ENCODE measurements at regions not wholly inside any gene's neighbourhood (a gene's known extent, or its start where the extent isn't known, plus 50 kb on each side); places are given as distances from the start of the nearest gene placed in this dataset.
"Not testable (repeated sequence)": the region's sequence is repeated elsewhere in the genome, so short reads cannot be mapped to it uniquely, and the experiment has no call there.

DNA sequence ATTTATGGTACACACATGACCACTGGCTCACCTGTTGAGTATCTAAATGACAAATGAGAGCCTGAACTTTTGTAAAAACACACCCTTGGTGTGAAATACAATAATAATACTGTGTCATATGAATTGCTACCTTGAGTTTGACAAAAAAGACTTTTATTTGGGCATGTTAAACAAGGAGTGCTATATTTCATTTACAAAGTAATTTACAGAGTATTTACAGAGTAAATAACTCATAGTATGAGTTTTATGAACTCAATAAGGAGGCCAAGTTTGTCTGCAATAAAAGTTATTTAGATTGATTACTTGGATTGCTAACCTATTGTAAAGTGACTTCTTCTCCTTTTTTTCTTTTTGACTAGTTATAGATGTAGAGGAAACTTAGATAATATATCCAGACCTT is 146.0 kb upstream of the NUDT12 start:
- Histone ChIP-seq H3K9ac (ENCODE audit: low read depth, low read length) (no peak overlapping the region), H3K4me1 (ENCODE audit: insufficient read depth, low read length) (no peaks in the 10 kb centered on the region), H3K36me3 (ENCODE audit: insufficient read depth, low read depth, low read length) (no peaks in the 10 kb centered on the region), H3K27ac (ENCODE audit: low read length) (no peak overlapping the region), H3K9me3 (ENCODE audit: insufficient read depth, low read depth, low read length) (no peaks in the 10 kb centered on the region), H3K27me3 (ENCODE audit: insufficient read depth, low read length) (no peaks in the 10 kb centered on the region), H3K4me3 (ENCODE audit: low read length) (no peak overlapping the region)

DNA sequence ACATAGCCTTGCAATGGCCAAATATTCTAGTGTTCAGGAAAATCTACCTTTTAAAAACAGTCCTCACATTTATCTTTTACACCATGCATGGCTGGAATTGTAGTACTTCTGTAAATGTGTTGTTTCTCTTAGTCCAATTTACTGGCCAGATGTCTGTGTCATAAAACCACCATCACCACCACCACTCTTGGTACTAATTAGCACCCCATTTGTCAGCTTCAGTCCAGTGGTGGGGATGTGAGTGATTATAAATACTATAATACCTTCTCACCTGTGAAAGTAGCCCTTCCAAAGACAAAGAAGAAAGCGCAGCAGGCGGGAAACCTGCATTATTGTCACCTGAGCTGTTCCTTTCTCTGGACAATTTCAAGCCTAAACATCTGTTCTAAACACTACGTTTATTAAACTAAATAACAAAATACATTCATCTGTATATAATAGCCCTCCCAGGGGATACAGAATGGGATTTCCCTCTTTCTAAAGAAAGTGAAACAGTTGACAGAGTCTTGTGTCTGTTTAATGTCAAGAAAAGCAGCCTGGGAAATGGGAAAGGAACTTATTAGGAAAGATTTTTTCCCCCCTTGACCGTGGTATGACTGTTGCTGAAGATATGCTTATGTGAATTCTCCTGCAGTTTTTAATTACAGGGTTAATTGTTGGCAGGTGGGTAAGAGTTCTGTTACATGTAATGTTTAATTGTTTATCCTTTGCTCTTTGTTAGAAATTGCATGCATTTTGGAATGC is 144.5 kb upstream of the NUDT12 start:
- H3K36me3 ChIP-seq (ENCODE audit: insufficient read depth, low read depth, low read length) = no peaks in the 10 kb centered on the region
- H3K27ac ChIP-seq (ENCODE audit: low read length) = no peak overlapping the region
- H3K4me3 ChIP-seq (ENCODE audit: low read length) = no peak overlapping the region
- no peak overlapping the region for H3K9ac ChIP-seq (ENCODE audit: low read depth, low read length)
- H3K4me1 ChIP-seq (ENCODE audit: insufficient read depth, low read length) = no peaks in the 10 kb centered on the region
- H3K9me3 ChIP-seq (ENCODE audit: insufficient read depth, low read depth, low read length) = no peaks in the 10 kb centered on the region
- no peaks in the 10 kb centered on the region for H3K27me3 ChIP-seq (ENCODE audit: insufficient read depth, low read length)

DNA sequence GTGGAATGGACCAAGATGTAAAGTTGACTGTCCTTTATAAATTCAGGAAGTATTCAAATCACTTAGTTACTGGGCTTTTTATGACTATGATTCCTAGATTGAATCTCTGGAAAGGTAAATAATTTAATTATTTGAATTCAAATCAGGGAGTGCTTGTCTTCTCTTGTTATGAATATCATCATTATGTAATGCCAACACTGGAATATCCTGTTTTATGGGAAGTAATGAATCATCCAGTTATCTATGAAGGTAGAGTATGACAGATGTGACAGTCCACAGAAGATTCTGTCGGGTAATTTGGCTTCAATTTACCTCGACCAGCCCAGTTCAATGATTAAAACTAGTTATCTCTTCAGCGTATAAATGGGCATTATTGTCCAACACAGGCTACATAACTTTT is 141.0 kb upstream of the NUDT12 start:
- H3K9me3 ChIP-seq (ENCODE audit: insufficient read depth, low read depth, low read length) = no peaks in the 10 kb centered on the region
- H3K4me3 ChIP-seq (ENCODE audit: low read length) = no peak overlapping the region
- no peaks in the 10 kb centered on the region for H3K4me1 ChIP-seq (ENCODE audit: insufficient read depth, low read length)
- H3K36me3 ChIP-seq (ENCODE audit: insufficient read depth, low read depth, low read length) = no peaks in the 10 kb centered on the region
- no peaks in the 10 kb centered on the region for H3K27me3 ChIP-seq (ENCODE audit: insufficient read depth, low read length)
- no peak overlapping the region for H3K9ac ChIP-seq (ENCODE audit: low read depth, low read length)
- H3K27ac ChIP-seq (ENCODE audit: low read length) = no peak overlapping the region

DNA sequence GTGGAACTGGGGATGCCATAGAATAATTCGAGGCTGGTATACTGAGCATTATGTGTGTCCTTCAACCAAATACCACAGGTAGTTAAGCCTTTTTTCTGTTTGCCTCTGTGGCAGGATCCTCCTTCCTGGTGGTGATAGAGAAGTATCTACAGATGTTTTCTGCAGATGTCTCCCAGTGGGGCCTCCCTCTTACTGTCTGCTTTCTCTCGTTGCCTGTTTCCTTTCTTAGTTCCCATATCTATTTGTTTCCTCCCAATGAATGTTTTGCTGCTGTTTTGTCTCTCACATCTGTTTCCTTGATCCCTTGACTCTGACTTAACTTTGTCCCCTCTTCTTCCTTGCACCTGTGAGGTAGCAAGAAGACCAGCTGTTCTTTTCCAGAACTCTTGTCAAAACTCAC is 130.9 kb upstream of the NUDT12 start:
- no peaks in the 10 kb centered on the region for H3K4me1 ChIP-seq (ENCODE audit: insufficient read depth, low read length)
- no peak overlapping the region for H3K9ac ChIP-seq (ENCODE audit: low read depth, low read length)
- H3K4me3 ChIP-seq (ENCODE audit: low read length) = no peak overlapping the region
- H3K27me3 ChIP-seq (ENCODE audit: insufficient read depth, low read length) = no peaks in the 10 kb centered on the region
- no peaks in the 10 kb centered on the region for H3K36me3 ChIP-seq (ENCODE audit: insufficient read depth, low read depth, low read length)
- no peaks in the 10 kb centered on the region for H3K9me3 ChIP-seq (ENCODE audit: insufficient read depth, low read depth, low read length)
- no peak overlapping the region for H3K27ac ChIP-seq (ENCODE audit: low read length)

DNA sequence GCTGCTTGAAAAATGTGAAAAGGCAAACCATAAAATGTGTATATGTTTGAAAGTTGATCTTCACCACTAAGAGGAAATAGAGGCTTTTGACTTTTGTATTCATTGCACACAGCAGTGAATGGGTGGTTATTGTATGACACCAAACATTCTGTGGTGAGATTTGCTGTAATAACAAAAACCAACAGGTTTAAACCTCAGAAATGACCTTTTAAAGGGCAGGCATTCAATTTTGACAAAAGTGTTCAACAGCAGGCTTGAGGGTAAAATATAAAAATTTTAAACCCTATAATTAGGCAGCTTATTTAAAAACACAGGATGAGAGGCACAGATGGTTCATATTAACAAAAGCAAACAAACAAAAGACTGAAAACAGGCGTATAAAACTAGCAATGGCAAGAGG is 128.1 kb upstream of the NUDT12 start:
- Histone ChIP-seq H3K9me3 (ENCODE audit: insufficient read depth, low read depth, low read length) (no peaks in the 10 kb centered on the region), H3K27me3 (ENCODE audit: insufficient read depth, low read length) (no peaks in the 10 kb centered on the region), H3K4me1 (ENCODE audit: insufficient read depth, low read length) (no peaks in the 10 kb centered on the region)

DNA sequence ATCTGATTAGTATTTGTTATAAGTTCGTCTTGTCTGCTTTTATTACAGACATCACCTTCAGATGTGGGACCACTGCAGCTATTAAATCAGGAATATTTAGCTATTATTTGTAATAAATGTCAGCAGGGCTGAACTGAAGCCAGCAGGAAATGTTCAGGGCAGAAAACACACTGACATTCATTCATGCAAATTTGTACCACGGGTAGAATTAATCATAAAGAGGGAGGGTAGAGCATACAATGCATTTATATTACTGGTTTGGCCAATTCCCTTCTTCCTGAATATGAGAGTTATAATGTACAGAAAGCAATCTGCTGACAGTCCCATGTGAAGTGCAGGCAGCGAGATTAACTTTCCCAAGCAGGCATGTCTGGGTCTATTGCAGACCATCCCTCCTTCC is 117.3 kb upstream of the NUDT12 start:
- Histone ChIP-seq H3K4me1 (ENCODE audit: insufficient read depth, low read length) (peaks cover 4% of the 10 kb centered on the region; the same call in 1 of the 2 replicates), H3K9me3 (ENCODE audit: insufficient read depth, low read depth, low read length) (no peaks in the 10 kb centered on the region), H3K9ac (ENCODE audit: low read depth, low read length) (no peak overlapping the region), H3K27ac (ENCODE audit: low read length) (no peak overlapping the region), H3K4me3 (ENCODE audit: low read length) (no peak overlapping the region), H3K36me3 (ENCODE audit: insufficient read depth, low read depth, low read length) (no peaks in the 10 kb centered on the region), H3K27me3 (ENCODE audit: insufficient read depth, low read length) (no peaks in the 10 kb centered on the region)

More for the DNA sequence above, 128.1 kb upstream of the NUDT12 start:
- Histone ChIP-seq H3K36me3 (ENCODE audit: insufficient read depth, low read depth, low read length) (no peaks in the 10 kb centered on the region), H3K4me3 (ENCODE audit: low read length) (no peak overlapping the region), H3K9ac (ENCODE audit: low read depth, low read length) (no peak overlapping the region), H3K27ac (ENCODE audit: low read length) (no peak overlapping the region)

DNA sequence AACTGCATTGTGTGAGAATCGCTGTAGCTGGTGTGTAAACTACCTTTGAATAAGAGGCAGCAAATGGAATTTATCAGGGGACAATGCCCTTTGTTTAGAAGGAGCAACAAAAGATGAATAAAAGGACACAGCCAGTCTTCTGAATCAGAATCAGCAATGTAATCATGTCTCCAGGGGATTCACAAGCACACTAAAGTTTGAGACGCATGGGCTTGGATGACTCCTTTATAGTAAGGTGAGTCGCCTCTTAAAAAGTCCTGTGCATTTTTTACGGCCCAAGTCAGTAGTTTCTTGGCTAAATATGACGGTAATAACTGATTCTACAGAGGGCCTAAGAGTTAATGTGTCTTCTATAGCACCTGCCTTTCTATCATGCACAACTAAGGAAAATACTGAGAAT is 113.6 kb upstream of the NUDT12 start:
- H3K4me1 ChIP-seq (ENCODE audit: insufficient read depth, low read length) = not testable (repeated sequence)

DNA sequence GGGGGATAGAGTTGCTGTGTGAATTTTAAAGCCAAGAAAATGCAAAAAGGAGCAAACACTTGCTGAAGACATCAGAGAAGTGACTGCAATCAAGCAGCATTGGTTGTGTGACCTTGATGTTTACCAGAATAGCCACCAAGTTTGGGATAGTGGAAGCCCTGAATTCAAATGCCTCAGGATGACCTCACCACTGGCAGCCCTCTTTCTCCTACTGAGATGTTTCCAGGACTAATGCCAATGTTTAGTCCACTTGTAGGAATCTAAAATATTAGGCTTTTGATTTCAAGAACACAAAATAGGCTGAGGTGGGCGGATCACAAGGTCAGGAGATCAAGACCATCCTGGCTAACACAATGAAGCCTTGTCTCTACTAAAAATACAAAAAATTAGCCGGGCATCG is 112.2 kb upstream of the NUDT12 start:
- no peaks in the 10 kb centered on the region for H3K36me3 ChIP-seq (ENCODE audit: insufficient read depth, low read depth, low read length)
- H3K4me3 ChIP-seq (ENCODE audit: low read length) = no peak overlapping the region
- no peak overlapping the region for H3K9ac ChIP-seq (ENCODE audit: low read depth, low read length)
- no peaks in the 10 kb centered on the region for H3K9me3 ChIP-seq (ENCODE audit: insufficient read depth, low read depth, low read length)
- no peak overlapping the region for H3K27ac ChIP-seq (ENCODE audit: low read length)
- H3K27me3 ChIP-seq (ENCODE audit: insufficient read depth, low read length) = no peaks in the 10 kb centered on the region
- H3K4me1 ChIP-seq (ENCODE audit: insufficient read depth, low read length) = peaks cover 4% of the 10 kb centered on the region; the same call in 1 of the 2 replicates

More for the DNA sequence above, 113.6 kb upstream of the NUDT12 start:
- H3K9me3 ChIP-seq (ENCODE audit: insufficient read depth, low read depth, low read length); H3K27me3 ChIP-seq (ENCODE audit: insufficient read depth, low read length); H3K27ac ChIP-seq (ENCODE audit: low read length); H3K4me3 ChIP-seq (ENCODE audit: low read length); H3K36me3 ChIP-seq (ENCODE audit: insufficient read depth, low read depth, low read length); H3K9ac ChIP-seq (ENCODE audit: low read depth, low read length): not testable (repeated sequence)

DNA sequence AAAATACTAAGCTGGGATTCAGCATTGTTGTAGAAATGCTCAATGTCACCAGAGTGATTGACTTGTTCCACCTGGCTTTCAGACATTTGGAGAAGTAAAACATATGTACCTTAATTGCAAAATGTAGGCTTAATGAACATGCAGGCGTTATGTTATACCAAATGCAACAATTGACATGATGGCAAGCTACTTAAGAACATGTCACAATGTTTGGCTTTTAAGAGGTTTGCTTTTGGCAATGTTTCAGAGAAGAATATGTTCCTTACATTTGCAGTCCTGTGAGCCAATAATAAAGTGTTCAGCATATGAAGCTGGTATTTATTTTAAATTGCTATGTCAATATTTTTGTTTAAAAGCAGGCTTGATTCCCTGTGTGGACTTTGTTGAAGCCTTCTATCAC is 111.7 kb upstream of the NUDT12 start:
- Histone ChIP-seq H3K27me3 (ENCODE audit: insufficient read depth, low read length) (no peaks in the 10 kb centered on the region), H3K36me3 (ENCODE audit: insufficient read depth, low read depth, low read length) (no peaks in the 10 kb centered on the region), H3K9ac (ENCODE audit: low read depth, low read length) (no peak overlapping the region), H3K27ac (ENCODE audit: low read length) (no peak overlapping the region), H3K9me3 (ENCODE audit: insufficient read depth, low read depth, low read length) (no peaks in the 10 kb centered on the region), H3K4me3 (ENCODE audit: low read length) (no peak overlapping the region), H3K4me1 (ENCODE audit: insufficient read depth, low read length) (peaks cover 4% of the 10 kb centered on the region; the same call in 1 of the 2 replicates)

DNA sequence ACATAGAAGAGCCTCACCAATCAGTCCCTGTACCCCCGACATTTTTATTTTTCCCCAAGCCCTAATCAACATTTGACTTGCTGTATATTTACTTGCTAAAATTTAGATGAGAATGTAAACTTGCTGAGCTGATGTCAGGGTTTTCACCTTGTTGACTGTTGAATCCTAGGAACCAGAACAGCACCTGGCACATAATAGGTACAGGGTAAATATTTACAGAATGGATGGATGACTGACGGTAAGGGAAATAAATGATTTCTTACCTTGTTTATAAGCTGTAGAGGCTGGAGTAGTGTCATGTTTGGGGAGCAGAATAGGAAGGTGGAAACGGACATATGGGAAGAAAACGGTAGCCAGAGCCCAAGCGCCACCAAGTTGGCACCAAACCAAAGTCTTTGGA is 107.0 kb upstream of the NUDT12 start:
- H3K9ac ChIP-seq (ENCODE audit: low read depth, low read length) = no peak overlapping the region
- H3K4me3 ChIP-seq (ENCODE audit: low read length) = no peak overlapping the region
- no peaks in the 10 kb centered on the region for H3K36me3 ChIP-seq (ENCODE audit: insufficient read depth, low read depth, low read length)
- no peak overlapping the region for H3K27ac ChIP-seq (ENCODE audit: low read length)
- peaks cover 6% of the 10 kb centered on the region; the same call in 1 of the 2 replicates for H3K9me3 ChIP-seq (ENCODE audit: insufficient read depth, low read depth, low read length)
- no peaks in the 10 kb centered on the region for H3K27me3 ChIP-seq (ENCODE audit: insufficient read depth, low read length)
- no peaks in the 10 kb centered on the region for H3K4me1 ChIP-seq (ENCODE audit: insufficient read depth, low read length)

DNA sequence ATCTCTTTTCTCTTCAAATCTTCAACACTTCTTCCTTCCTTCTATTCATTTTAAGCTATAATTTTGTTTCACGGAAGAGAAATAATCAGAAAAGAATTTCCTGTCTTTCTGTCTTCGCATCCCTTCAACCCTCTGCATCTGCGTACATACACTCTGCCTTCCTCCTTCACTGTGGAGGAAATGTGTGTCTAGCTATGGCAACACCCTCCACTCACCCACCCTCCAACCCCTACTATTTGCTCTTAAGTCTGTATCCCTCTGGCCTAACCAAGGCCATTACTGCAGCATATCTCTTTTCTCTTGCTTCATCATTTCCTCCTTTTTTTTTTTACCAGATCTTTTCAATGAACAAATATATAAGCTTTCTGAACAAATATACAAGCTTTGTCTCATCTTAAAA is 105.7 kb upstream of the NUDT12 start:
- H3K27me3 ChIP-seq (ENCODE audit: insufficient read depth, low read length) = no peaks in the 10 kb centered on the region
- H3K9ac ChIP-seq (ENCODE audit: low read depth, low read length) = no peak overlapping the region
- no peak overlapping the region for H3K4me3 ChIP-seq (ENCODE audit: low read length)
- H3K27ac ChIP-seq (ENCODE audit: low read length) = no peak overlapping the region
- H3K4me1 ChIP-seq (ENCODE audit: insufficient read depth, low read length) = no peaks in the 10 kb centered on the region
- H3K9me3 ChIP-seq (ENCODE audit: insufficient read depth, low read depth, low read length) = peaks cover 13% of the 10 kb centered on the region
- no peaks in the 10 kb centered on the region for H3K36me3 ChIP-seq (ENCODE audit: insufficient read depth, low read depth, low read length)

DNA sequence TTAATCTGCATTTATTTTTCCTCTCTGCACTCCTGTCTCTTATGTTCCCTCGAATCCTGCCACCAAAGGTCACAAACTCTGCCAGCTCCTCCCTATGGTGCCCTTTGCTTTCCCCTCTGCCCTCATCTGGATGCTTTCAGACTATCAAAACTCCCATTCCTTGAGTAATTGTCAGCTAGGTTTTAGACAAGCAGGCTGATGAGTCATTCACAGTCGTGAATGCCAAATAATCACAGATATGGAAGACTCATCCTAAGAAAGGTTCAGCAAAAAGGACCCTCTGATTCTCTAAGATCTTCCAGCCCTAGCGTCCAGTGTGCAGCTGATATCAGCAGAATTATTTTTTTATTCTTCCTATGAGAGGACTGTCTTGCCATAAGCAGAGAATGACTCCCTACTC is 104.5 kb upstream of the NUDT12 start:
- no peaks in the 10 kb centered on the region for H3K27me3 ChIP-seq (ENCODE audit: insufficient read depth, low read length)
- no peaks in the 10 kb centered on the region for H3K4me1 ChIP-seq (ENCODE audit: insufficient read depth, low read length)
- H3K27ac ChIP-seq (ENCODE audit: low read length) = no peak overlapping the region
- no peak overlapping the region for H3K9ac ChIP-seq (ENCODE audit: low read depth, low read length)
- no peak overlapping the region for H3K4me3 ChIP-seq (ENCODE audit: low read length)
- no peaks in the 10 kb centered on the region for H3K36me3 ChIP-seq (ENCODE audit: insufficient read depth, low read depth, low read length)
- H3K9me3 ChIP-seq (ENCODE audit: insufficient read depth, low read depth, low read length) = peaks cover 25% of the 10 kb centered on the region

Data from iPS-20b (cell line).